ENCODE measurements at regions not wholly inside any gene's neighbourhood (a gene's known extent, or its start where the extent isn't known, plus 50 kb on each side); places are given as distances from the start of the nearest gene placed in this dataset.

DNA sequence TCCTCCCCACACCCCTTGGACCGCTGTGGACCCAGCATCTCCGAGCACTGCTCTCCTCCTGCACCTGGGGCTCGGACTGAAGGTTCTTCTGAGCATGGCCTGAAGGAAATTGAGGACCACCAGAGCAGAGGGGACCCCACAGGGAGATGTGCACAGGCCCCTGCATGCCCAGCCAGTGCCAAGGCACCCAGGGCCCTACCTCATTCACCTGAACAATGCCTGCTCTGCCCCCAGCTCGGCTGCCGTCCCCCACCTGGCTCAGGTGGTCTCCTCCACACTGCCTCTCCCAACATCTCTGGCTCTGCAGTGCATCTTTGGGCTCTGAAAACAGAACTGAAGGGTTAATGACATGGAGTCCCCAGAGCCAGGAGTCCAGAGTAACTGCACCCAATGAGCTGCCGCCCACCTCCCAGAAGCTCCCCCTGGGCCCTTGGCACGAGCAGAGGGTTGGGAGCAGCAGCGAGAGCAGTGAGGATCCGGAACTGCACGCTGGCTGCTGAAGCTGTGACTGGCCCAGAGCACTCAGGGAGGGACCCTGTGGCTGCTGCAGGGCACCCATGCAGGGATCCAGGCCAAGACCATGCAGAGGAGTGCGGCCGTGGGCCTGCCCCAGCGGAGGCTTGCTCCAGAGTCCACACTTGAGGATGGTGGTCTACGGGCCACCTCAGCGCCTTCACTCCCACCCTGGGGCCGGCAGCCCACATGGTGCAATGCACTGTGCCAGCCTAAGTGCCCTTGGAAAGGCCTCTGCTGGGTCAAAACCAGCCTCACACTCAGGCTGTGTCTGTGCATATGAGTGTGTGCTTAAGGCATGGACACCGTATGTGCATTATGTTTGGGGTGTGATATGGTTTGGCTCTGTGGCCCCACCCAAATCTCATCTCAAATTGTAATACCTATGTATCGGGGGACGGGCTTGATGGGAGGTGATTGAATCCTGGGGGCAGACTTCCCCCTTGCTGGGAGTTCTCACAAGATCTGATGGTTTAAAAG is 686.1 kb downstream of the TBC1D22A start:
- Histone ChIP-seq H3K27ac (no peak overlapping the region), H3K27me3 (no peaks in the 10 kb centered on the region), H3K4me1 (no peaks in the 10 kb centered on the region), H3K4me3 (no peak overlapping the region), H3K9me3 (no peaks in the 10 kb centered on the region), H3K36me3 (no peaks in the 10 kb centered on the region)
- intact Hi-C loops (cut with DNase I) = no loop called here
- TF ChIP-seq CTCF (IDR thresholded peaks at IDR 0.05) = no peak
- ATAC-seq (no peak), DNase-seq (peak in 1 of 4 donors; percentile 55)

- Histone ChIP-seq H3K4me3 (no peak overlapping the region), H3K27me3 (no peaks in the 10 kb centered on the region), H3K36me3 (no peaks in the 10 kb centered on the region), H3K4me1 (no peaks in the 10 kb centered on the region), H3K27ac (no peak overlapping the region), H3K9me3 (peaks cover 0 to 6% of the 10 kb centered on the region in 2 donors)
- ATAC-seq (no peak), DNase-seq (peak in 1 of 4 donors; percentile 43)
- TF ChIP-seq CTCF (IDR thresholded peaks at IDR 0.05) = no peak
- intact Hi-C loops (cut with DNase I) = no loop called here
Observed at GRCh38 chr22:47446821-47447810, 684.7 kb downstream of the TBC1D22A start.

- H3K4me1 ChIP-seq = no peaks in the 10 kb centered on the region
- H3K4me3 ChIP-seq = no peak overlapping the region
- H3K9me3 ChIP-seq = peaks cover 0 to 11% of the 10 kb centered on the region in 2 donors
- H3K36me3 ChIP-seq = no peaks in the 10 kb centered on the region
- intact Hi-C loops (cut with DNase I) = no loop called here
- no peaks in the 10 kb centered on the region for H3K27me3 ChIP-seq
- ATAC-seq (no peak), DNase-seq (peak in 1 of 4 donors; percentile 50)
- H3K27ac ChIP-seq = no peak overlapping the region
- no peak for TF ChIP-seq CTCF (IDR thresholded peaks at IDR 0.05)
Observed at GRCh38 chr22:47446331-47446730, 683.9 kb downstream of the TBC1D22A start.

- H3K27me3 ChIP-seq = no peaks in the 10 kb centered on the region
- ATAC-seq (no peak), DNase-seq (peak in 1 of 4 donors; percentile 37)
- H3K27ac ChIP-seq = no peak overlapping the region
- intact Hi-C loops (cut with DNase I) = no loop called here
- H3K36me3 ChIP-seq = no peaks in the 10 kb centered on the region
- TF ChIP-seq CTCF (IDR thresholded peaks at IDR 0.05) = no peak
- no peaks in the 10 kb centered on the region for H3K4me1 ChIP-seq
- H3K4me3 ChIP-seq = no peak overlapping the region
- peaks cover 0 to 11% of the 10 kb centered on the region in 2 donors for H3K9me3 ChIP-seq
Observed at GRCh38 chr22:47445716-47446290, 683.4 kb downstream of the TBC1D22A start.

Data from left lung (tissue), 4 donors.